Transverse colon (tissue), 3 donors: ENCODE measurements at regions not wholly inside any gene's neighbourhood (a gene's known extent, or its start where the extent isn't known, plus 50 kb on each side); places are given as distances from the start of the nearest gene placed in this dataset.

Experiments used
- CTCF ChIP-seq, 5 experiments: fragments of 200-600 bp in 3 of 5; fragments of 450-650 bp in 2 of 5; sonication (generic) in 3 of 5; IDR thresholded peaks; 1 replicate in 2 of 5; 2 replicates in 3 of 5; pipeline ENCODE4 v1.5.1; 2016 to 2017; ENCODE audit warnings: antibody characterized with exemption in 5 of 5, inconsistent platforms in 3 of 5, mild to moderate bottlenecking in 2 of 5, moderate library complexity in 1 of 5
- POLR2A ChIP-seq: fragments of 450-650 bp; IDR thresholded peaks from one replicate; pipeline ENCODE4 v1.6.1; 2016; ENCODE audit warnings: antibody characterized with exemption, mild to moderate bottlenecking, moderate library complexity

GRCh38 chr6:1130709-1131108 is 181.2 kb upstream of the FOXQ1 start:
- TF ChIP-seq CTCF (IDR thresholded peaks at IDR 0.05) (no peak), POLR2A (no peak)
